MM.1S (cell line): ENCODE measurements at regions not wholly inside any gene's neighbourhood (a gene's known extent, or its start where the extent isn't known, plus 50 kb on each side); places are given as distances from the start of the nearest gene placed in this dataset.

Source experiments
- DNase-seq: peaks from one replicate; pipeline ENCODE4 v3.0.0-alpha.2; 2015
- H2AFZ ChIP-seq: fragments of 300-600 bp; sonication (generic); 2 replicates; pipeline ENCODE4 v1.6.0; 2016; ENCODE audit warnings: antibody characterized with exemption, low read length
- H3F3A ChIP-seq: fragments of 300-600 bp; sonication (generic); 2 replicates; pipeline ENCODE4 v1.6.1; 2016; ENCODE audit warnings: mild to moderate bottlenecking, antibody characterized with exemption, low read length, moderate library complexity, mixed read lengths; ENCODE audit not compliant: insufficient read depth
- H3K27ac ChIP-seq: fragments of 300-600 bp; sonication (generic); 2 replicates; pipeline ENCODE4 v1.5.1; 2016; ENCODE audit warnings: mild to moderate bottlenecking, low read length
- H3K27me3 ChIP-seq: fragments of 300-600 bp; sonication (generic); replicated peaks from 2 replicates; pipeline ENCODE4 v1.6.0; 2016; ENCODE audit warnings: low read length; ENCODE audit not compliant: insufficient read depth
- H3K36me3 ChIP-seq: fragments of 300-600 bp; sonication (generic); replicated peaks from 2 replicates; pipeline ENCODE4 v1.6.1; 2016; ENCODE audit warnings: mild to moderate bottlenecking, low read length, mixed read lengths; ENCODE audit not compliant: insufficient read depth
- H3K4me1 ChIP-seq: fragments of 300-600 bp; sonication (generic); 2 replicates; pipeline ENCODE4 v1.6.1; 2016; ENCODE audit warnings: low read length, mixed read lengths
- H3K4me2 ChIP-seq: fragments of 300-600 bp; sonication (generic); 2 replicates; pipeline ENCODE4 v1.6.0; 2016; ENCODE audit warnings: low read depth, low read length
- H3K4me3 ChIP-seq: fragments of 300-600 bp; sonication (generic); 2 replicates; pipeline ENCODE4 v1.5.1; 2016; ENCODE audit warnings: low read length, mixed read lengths
- H3K79me2 ChIP-seq: fragments of 300-600 bp; sonication (generic); 2 replicates; pipeline ENCODE4 v1.6.1; 2016; ENCODE audit warnings: mixed run types, low read length, mixed read lengths
- H3K9ac ChIP-seq: fragments of 300-600 bp; sonication (generic); 2 replicates; pipeline ENCODE4 v1.6.1; 2016; ENCODE audit warnings: low read length, mixed read lengths
- H3K9me2 ChIP-seq: fragments of 300-600 bp; sonication (generic); replicated peaks from 2 replicates; pipeline ENCODE4 v1.6.1; 2016; ENCODE audit warnings: mild to moderate bottlenecking, low read length, mixed read lengths; ENCODE audit not compliant: insufficient read depth
- H3K9me3 ChIP-seq: fragments of 300-600 bp; sonication (generic); replicated peaks from 2 replicates; pipeline ENCODE4 v1.6.1; 2016; ENCODE audit warnings: mild to moderate bottlenecking, low read length, mixed read lengths; ENCODE audit not compliant: insufficient read depth
- H4K20me1 ChIP-seq: fragments of 300-600 bp; sonication (generic); 2 replicates; pipeline ENCODE4 v1.6.1; 2016; ENCODE audit warnings: mild to moderate bottlenecking, low read length, moderate library complexity, mixed read lengths; ENCODE audit not compliant: insufficient read depth
- CTCF ChIP-seq: fragments of 300-600 bp; sonication (generic); IDR thresholded peaks from 2 replicates; pipeline ENCODE4 v1.5.1; 2016; ENCODE audit warnings: antibody characterized with exemption, low read length, mixed read lengths
- EZH2 ChIP-seq: fragments of 300-600 bp; sonication (generic); optimal IDR thresholded peaks from 2 replicates; pipeline ENCODE3; 2017; ENCODE audit warnings: low read depth, mild to moderate bottlenecking, antibody characterized with exemption, low read length, mixed read lengths
- EZH2phosphoT487 ChIP-seq: fragments of 300-600 bp; sonication (generic); IDR thresholded peaks from 2 replicates; pipeline ENCODE4 v1.6.1; 2018; ENCODE audit warnings: antibody characterized with exemption, low read length

DNA sequence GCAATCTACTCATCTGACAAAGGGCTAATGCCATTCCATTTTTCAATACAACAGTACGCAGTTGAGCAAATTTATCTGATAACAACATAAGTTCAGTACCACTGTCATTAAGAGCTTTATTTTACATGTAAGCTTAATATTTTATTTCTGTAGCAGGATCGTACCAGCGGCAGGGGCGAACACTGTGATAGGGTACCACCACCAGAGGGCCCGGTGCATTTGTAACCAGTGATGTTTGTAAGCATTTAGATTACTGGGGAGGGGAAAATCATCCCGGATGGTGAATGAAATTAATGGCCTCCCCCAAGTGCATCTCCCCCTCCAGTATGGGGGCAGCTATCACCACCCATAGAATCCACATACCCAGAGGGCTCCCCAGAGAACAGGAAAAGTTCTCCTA, 179.0 kb downstream of the ADGRA3 start:
- DNase-seq: no peak
- Histone ChIP-seq H3F3A (no peaks in the 10 kb centered on the region), H3K9ac (no peak overlapping the region), H3K4me1 (no peaks in the 10 kb centered on the region), H3K4me2 (no peak overlapping the region), H3K27ac (no peak overlapping the region), H2AFZ (no peak overlapping the region), H3K9me3 (no peaks in the 10 kb centered on the region), H3K79me2 (no peaks in the 10 kb centered on the region), H3K4me3 (no peak overlapping the region), H3K9me2 (no peaks in the 10 kb centered on the region), H4K20me1 (no peaks in the 10 kb centered on the region), H3K27me3 (no peaks in the 10 kb centered on the region), H3K36me3 (no peaks in the 10 kb centered on the region)
- TF ChIP-seq CTCF (no peak), EZH2phosphoT487 (no peak), EZH2 (no peak)

GRCh38 chr4:22334155-22334554, 181.7 kb downstream of the ADGRA3 start:
- no peaks in the 10 kb centered on the region for H3F3A ChIP-seq
- no peak overlapping the region for H3K9ac ChIP-seq
- TF ChIP-seq CTCF: no peak
- no peak for TF ChIP-seq EZH2
- no peak for TF ChIP-seq EZH2phosphoT487
- no peaks in the 10 kb centered on the region for H3K9me3 ChIP-seq
- H3K9me2 ChIP-seq: no peaks in the 10 kb centered on the region
- no peak for DNase-seq
- H3K27me3 ChIP-seq: no peaks in the 10 kb centered on the region
- no peak overlapping the region for H2AFZ ChIP-seq
- no peaks in the 10 kb centered on the region for H3K36me3 ChIP-seq
- H4K20me1 ChIP-seq: no peaks in the 10 kb centered on the region
- H3K4me1 ChIP-seq: no peaks in the 10 kb centered on the region
- H3K27ac ChIP-seq: no peak overlapping the region
- H3K4me3 ChIP-seq: no peak overlapping the region
- no peaks in the 10 kb centered on the region for H3K79me2 ChIP-seq
- H3K4me2 ChIP-seq: no peak overlapping the region

DNA sequence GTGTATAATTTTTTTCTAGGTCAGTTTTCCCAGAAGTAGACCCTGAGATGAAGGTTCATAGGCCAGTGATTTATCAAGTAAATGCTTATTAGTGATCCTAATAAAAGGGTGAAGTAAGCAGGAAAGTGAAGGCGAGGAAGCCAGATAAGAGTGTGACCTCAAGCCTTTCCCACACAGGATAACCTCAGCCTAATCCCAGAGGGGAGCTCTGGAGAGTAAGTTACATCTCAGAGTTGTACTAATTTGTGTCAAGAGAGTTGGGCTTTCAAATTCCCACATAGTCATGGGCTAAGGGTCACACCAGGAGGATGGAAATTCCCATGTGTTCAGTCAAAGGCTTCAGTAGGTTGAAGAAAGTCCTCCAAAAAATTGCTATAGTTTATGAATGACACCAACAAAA, 191.4 kb downstream of the ADGRA3 start:
- no peak overlapping the region for H2AFZ ChIP-seq
- H3K27ac ChIP-seq: no peak overlapping the region
- H3K36me3 ChIP-seq: no peaks in the 10 kb centered on the region
- no peak overlapping the region for H3K4me3 ChIP-seq
- no peaks in the 10 kb centered on the region for H3K79me2 ChIP-seq
- no peaks in the 10 kb centered on the region for H4K20me1 ChIP-seq
- no peaks in the 10 kb centered on the region for H3K27me3 ChIP-seq
- H3K9me3 ChIP-seq: no peaks in the 10 kb centered on the region
- TF ChIP-seq EZH2phosphoT487 (no peak), CTCF (no peak), EZH2 (no peak)
- H3K9ac ChIP-seq: no peak overlapping the region
- H3K4me2 ChIP-seq: no peak overlapping the region
- H3F3A ChIP-seq: no peaks in the 10 kb centered on the region
- no peaks in the 10 kb centered on the region for H3K4me1 ChIP-seq
- H3K9me2 ChIP-seq: no peaks in the 10 kb centered on the region; the same call in 1 of the 2 replicates
- DNase-seq: no peak
